GM18507 (cell line): ENCODE measurements at regions not wholly inside any gene's neighbourhood (a gene's known extent, or its start where the extent isn't known, plus 50 kb on each side); places are given as distances from the start of the nearest gene placed in this dataset.

ENCODE experiments used
- DNase-seq: peaks from one replicate; pipeline ENCODE4 v3.0.0; 2011; ENCODE audit warnings: low read depth; ENCODE audit not compliant: insufficient read length; ENCODE audit errors: extremely low spot score
- FAIRE-seq: peaks from 2 replicates; lab custom pipeline; 2011; peaks lifted over from hg19 to GRCh38; lab: Jason Lieb, UNC

- DNase-seq (no peak), FAIRE-seq (no peak)
These were observed 195.6 kb downstream of the PLK2 start for GRCh38 chr5:58264276-58264675.

- no peak for DNase-seq
These were observed 196.6 kb downstream of the PLK2 start for GRCh38 chr5:58263296-58263695.

DNA sequence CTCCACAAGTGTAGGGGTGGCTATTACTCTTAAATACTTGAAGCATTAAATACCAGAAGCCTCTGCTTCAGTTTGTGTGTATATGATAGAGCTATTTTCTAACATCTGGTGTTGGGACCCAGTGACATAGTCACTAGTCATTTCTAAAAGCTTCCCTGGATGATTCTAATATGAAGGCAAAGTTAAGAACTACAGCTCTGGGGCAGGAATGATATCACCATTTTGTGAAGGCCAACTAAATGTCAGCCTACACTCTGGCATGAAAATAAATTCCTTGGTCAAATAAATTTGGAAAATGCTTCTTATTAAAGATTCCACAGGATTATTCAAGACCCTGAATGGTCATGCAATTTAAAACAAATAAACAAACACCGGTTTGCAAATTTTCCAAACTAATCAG, 197.7 kb downstream of the PLK2 start:
- no peak for DNase-seq
- no peak for FAIRE-seq

More at GRCh38 chr5:58263296-58263695, 196.6 kb downstream of the PLK2 start:
- no peak for FAIRE-seq

GRCh38 chr5:58261605-58262004, 198.3 kb downstream of the PLK2 start:
- FAIRE-seq (no peak), DNase-seq (no peak)

DNA sequence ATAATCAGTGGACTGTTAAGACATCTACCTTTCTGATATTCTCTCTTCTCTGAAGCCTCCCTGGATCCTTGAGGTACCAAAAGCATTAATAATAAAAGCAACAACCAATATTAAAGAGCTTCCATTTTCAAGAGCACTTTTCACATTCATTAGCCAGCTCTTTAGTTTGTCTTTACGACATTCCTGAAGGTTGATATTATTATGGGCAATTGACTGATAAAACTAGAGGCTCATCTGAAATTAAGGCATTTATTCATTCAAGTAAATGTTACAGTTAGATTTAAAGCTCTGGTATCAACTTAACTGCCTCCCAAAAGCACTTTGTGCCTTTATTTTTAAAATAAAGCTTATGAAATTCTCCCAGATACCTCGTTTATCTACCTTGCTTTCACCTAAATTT, 199.6 kb downstream of the PLK2 start:
- FAIRE-seq (no peak), DNase-seq (no peak)

DNA sequence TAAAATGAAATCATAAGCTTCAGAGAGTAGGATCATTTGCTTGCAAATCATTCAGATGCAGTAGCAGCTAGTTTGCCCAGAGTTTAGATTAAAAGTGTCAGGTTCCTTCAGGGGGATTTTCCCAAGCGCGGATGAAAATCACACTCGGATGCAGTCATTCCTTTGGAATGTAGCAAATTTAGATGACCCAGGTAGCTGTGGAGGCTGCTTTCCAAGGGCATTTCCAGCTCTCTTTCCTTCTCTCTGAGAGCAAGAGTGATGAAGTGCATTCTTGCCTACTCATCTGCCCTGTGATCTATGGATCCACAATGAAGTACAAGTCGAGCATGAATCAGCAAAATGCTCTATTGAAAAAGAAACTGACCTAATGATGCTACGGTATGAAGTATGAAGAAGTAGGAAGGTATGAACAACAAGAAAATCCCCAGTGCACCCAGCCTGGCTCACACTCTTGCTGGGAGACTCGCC, 200.2 kb downstream of the PLK2 start:
- no peak for FAIRE-seq
- DNase-seq = no peak

- FAIRE-seq (no peak), DNase-seq (no peak)
These were observed 200.8 kb downstream of the PLK2 start for GRCh38 chr5:58258984-58259684.

DNA sequence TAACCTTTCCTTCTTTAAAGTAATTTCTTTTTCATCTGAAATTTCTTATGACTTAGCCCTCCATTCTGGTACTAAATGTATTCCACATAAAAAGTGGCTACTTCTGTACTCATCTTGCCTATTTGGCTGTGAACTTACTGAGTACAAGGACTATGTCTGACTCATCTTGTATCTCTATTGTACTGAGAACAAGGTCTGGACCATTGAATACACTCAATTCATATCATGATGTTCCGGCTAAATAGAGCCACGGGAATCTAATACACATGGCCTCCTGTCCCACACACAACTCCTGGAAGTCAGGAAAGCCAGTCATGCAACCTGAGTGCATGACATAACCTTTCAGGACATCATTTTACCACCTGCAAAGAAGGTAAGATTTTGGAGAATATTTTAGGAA, 203.9 kb downstream of the PLK2 start:
- DNase-seq (no peak), FAIRE-seq (no peak)

DNA sequence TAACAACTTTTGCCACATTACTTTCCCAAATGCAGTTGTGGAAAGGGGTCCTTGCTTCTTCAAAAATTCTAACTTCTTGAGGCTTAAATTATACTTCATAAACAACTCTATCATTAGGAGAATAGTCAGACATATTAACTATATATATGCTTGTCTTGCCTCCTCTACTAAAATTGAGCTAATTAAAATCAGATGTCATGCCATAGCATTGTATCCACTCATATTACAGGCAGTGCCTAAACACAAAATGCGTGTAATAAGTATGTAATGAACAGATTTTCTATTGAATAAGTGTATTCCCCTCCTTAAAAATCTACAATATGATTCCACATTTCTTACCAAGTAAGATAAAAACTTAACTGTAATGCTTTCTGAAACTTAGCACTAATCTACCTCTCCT, 204.5 kb downstream of the PLK2 start:
- FAIRE-seq (no peak), DNase-seq (no peak)

- FAIRE-seq = no peak
These were observed 211.7 kb downstream of the PLK2 start for GRCh38 chr5:58248221-58248620.

DNA sequence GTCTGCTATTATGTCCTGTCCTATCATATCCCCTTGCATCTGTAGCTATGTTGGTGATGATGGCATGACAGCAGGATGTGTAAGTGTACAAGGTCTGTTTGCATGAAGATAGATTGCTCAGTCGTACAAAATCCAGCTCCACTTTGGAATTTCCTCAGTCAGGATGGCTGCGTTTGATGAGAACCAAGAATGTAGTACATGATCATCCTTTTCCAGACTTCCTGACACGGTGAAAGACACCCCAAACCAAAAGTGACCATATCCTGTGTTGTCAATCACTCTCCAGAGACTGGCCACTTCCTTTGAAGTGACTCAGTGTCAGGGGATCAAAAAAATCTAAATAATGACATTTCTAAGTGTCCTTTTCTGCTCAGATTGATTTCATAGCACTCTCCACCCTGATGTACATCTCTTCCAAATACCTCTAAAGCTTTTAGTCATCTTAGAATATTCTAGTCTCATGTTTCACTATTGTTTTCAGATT, 213.4 kb downstream of the PLK2 start:
- FAIRE-seq = no peak

More at GRCh38 chr5:58248221-58248620, 211.7 kb downstream of the PLK2 start:
- no peak for DNase-seq

DNA sequence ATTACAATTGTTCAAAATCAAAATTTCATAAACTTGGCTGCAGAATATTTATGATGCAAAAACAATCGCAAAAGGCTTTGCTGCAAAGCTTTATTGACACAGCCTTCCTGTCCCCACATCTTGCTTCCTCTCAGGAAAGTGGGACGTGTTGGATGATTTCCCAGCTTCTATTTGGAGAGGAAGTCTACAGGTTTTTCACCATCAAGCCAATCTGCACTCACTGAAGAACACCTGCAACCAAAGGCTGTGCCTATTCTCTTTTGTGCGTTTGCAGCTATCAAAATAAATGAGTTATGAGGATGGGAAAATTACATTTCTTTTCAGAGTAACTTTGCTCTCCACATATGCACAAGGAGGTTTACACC, 214.4 kb downstream of the PLK2 start:
- DNase-seq = no peak
- FAIRE-seq = no peak

More for the DNA sequence above, 213.4 kb downstream of the PLK2 start:
- DNase-seq = no peak

DNA sequence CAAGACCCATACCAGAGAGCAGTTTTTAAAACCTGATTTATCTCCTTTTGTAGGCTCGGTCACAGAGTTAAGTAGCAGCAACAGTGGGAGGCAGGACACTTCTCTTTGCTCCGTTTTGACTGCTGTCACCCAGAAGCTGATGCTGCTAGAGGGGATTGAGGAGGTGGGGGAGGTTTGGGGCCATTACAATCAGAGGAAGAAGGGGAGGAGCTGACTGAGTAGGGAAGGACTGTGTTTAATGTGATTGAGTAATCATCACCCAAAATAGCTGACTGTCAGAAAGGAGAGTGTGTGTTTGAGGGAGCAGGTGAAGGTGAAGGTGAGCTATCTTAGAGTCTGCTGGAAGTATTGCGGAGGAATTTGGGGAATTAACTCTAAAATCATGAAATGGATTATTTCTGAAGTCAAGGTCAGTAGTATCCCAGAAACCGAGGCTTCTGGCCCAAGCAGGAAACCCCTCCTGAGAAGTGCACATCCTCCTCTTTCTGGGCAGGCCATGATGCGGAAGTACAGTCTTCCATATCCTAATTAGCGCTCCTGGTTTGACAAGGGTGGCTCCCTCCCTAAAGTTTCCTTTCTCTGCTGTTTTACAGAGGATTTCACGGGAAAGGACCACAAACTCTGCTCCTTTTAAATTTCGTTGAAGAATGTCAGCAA, 214.9 kb downstream of the PLK2 start:
- no peak for DNase-seq
- no peak for FAIRE-seq

GRCh38 chr5:58241389-58241788, 218.5 kb downstream of the PLK2 start:
- FAIRE-seq = no peak
- no peak for DNase-seq

GRCh38 chr5:58240322-58240721, 219.6 kb downstream of the PLK2 start:
- FAIRE-seq = no peak
- no peak for DNase-seq

DNA sequence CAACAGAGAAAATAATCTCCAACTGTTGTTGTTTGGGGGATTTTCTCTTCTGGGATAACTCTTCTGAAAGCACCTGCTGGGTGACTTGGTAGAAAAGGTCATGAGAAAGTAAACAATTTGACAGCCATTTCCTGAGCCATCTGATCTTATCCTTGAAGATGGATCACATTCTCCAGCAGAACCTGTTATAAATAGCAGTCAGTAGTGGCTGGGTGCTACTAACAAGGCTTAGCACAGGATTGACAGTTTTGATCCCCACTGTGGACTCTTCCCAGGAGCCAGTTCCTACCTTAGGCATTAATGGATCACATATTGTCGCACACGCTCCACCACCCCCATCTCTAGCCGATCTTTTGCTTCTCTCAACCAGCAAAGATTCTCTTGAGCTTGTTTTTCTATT, 220.2 kb downstream of the PLK2 start:
- FAIRE-seq = no peak
- no peak for DNase-seq

DNA sequence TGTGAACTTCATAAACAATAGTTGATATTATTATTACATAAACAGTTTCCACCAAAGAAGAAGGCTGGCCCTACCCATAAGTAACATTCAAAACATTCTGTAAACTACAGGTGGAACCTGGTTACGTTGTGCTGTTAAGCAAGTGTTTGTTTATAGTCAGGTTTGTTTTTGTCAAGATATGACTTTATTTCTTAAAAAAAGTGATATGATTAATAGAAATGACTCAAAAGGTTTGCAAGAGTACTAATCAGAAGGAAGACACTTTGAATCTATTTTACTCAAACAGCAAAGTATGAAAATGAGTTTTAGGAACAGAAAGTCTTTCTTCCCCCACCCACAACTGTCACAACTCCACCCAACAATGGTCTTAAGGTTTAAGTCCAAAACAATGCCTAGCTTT, 220.8 kb downstream of the PLK2 start:
- FAIRE-seq (no peak), DNase-seq (no peak)

GRCh38 chr5:58236498-58236897, 223.4 kb downstream of the PLK2 start:
- FAIRE-seq (no peak), DNase-seq (no peak)

DNA sequence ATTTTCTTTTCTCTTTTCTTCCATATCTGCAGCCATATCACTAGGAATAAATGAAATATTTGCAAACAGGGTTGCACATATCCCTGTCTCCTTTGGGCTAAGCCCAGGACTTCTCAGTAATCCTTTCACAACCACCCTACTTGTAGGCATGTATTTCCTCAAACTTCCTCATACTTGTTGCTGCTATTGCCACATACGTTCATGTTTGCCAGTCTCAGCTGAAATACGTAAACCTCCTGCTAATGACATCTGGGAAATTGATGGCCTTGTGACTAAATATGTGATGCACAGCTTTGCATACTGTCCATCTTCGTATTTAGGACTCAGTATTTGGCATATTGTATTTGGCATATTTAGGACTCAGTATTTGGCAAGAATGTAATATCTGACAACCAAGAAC, 224.6 kb downstream of the PLK2 start:
- FAIRE-seq = no peak
- no peak for DNase-seq

- no peak for FAIRE-seq
- DNase-seq = no peak
These were observed 227.8 kb downstream of the PLK2 start for GRCh38 chr5:58232130-58232529.

DNA sequence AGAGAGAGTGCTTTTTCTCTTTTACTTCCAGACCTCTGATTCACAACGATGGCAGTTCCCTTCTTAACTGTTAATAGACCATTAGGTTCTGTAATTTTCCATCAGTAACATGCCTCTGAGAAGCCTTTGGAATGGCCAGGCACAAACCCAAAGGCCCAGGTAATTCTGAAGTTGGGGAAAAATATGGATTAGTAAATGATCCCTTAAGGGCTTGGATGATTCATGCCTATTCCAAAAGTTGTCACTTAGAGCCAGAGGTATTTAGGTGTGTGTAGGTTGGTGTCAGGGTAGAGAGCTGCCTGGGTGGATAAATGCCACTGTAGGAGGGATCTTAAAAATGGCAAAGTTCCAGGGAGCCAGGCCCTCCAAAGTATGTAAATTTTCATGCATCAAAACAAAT, 228.8 kb downstream of the PLK2 start:
- no peak for DNase-seq
- no peak for FAIRE-seq
